IPS DF 6.9 (cell line): ENCODE measurements at regions not wholly inside any gene's neighbourhood (a gene's known extent, or its start where the extent isn't known, plus 50 kb on each side); places are given as distances from the start of the nearest gene placed in this dataset.

Source experiments
- DNase-seq: peaks from one replicate; pipeline ENCODE4 v3.0.0-alpha.2; 2013; ENCODE audit warnings: low read depth, low spot score
- H3K27ac ChIP-seq: one replicate; pipeline ENCODE4 v1.5.1; 2013; ENCODE audit warnings: low read length, control low read depth
- H3K27me3 ChIP-seq: 2 replicates; pipeline ENCODE4 v1.6.1; 2013; ENCODE audit warnings: mild to moderate bottlenecking, low read length; ENCODE audit not compliant: control insufficient read depth, insufficient read depth
- H3K36me3 ChIP-seq: 2 replicates; pipeline ENCODE4 v1.6.1; 2013; ENCODE audit warnings: low read length; ENCODE audit not compliant: control insufficient read depth, insufficient read depth
- H3K4me1 ChIP-seq: 2 replicates; pipeline ENCODE4 v1.6.1; 2013; ENCODE audit warnings: low read length; ENCODE audit not compliant: control insufficient read depth, insufficient read depth
- H3K4me3 ChIP-seq: 2 replicates; pipeline ENCODE4 v1.5.1; 2013; ENCODE audit warnings: mild to moderate bottlenecking, low read length
- H3K9me3 ChIP-seq: 2 replicates; pipeline ENCODE4 v1.6.1; 2013; ENCODE audit warnings: low read length, inconsistent platforms; ENCODE audit not compliant: control insufficient read depth, insufficient read depth
- WGBS: extraction: QIAGEN DNeasy Blood & Tissue Kit; methylation state at CpG from one replicate; pipeline ENCODE4 v1.1.7; 2013; ENCODE audit warnings: mixed read lengths, missing lambda C conversion rate; ENCODE audit not compliant: insufficient read length, insufficient coverage; 5-methylcytosine and 5-hydroxymethylcytosine counted together

DNA sequence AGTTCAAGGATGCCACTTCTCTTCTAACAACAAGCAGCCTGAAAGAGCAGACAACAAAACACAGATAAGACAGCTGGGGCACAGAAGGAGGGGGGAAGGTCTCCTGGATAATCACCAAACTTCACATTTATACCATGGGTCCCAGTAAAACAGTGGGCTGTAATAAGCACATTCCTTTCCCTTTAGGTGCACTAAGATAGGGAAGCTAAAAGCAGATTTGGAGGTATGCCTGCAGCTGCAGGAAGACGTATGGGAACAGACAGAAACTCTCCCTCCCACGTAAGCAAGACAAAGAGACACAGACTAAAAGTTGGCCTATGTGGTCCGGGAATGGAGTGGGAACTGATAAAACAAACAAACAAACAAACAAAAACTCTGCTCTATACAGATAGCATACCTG is 612.1 kb downstream of the MRPL39 start:
- DNase-seq, result no peak
- H3K4me3 ChIP-seq, result no peak overlapping the region
- no peaks in the 10 kb centered on the region; the same call in none of the 2 replicates for H3K9me3 ChIP-seq
- H3K36me3 ChIP-seq, result no peaks in the 10 kb centered on the region
- WGBS, result no CpG with 5 or more reads among the region's 3 CpGs
- H3K27ac ChIP-seq, result no peak overlapping the region
- H3K27me3 ChIP-seq, result no peaks in the 10 kb centered on the region
- no peaks in the 10 kb centered on the region for H3K4me1 ChIP-seq

DNA sequence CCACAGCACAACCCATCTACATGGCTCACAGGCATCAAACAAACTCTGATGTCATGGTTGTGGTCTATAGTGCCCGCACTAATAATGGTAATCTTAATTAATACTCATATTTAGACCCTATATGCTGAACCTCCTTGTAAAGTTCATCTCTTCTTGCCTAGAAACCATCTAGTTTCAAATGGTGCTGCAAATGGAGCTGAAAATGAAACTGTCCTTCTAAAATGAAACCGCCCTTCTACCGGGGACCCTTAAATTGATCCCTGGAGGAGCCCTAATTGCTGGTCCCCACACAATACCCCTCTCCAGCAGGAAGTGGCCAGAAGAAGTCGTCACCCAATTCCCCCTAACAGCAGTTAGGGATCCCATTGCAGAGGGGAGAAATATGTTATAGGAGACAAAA is 612.6 kb downstream of the MRPL39 start:
- H3K36me3 ChIP-seq, result no peaks in the 10 kb centered on the region
- no peaks in the 10 kb centered on the region for H3K4me1 ChIP-seq
- no CpG with 5 or more reads among the region's 4 CpGs for WGBS
- H3K9me3 ChIP-seq, result peaks cover 2% of the 10 kb centered on the region
- DNase-seq, result no peak
- no peak overlapping the region for H3K4me3 ChIP-seq
- H3K27me3 ChIP-seq, result no peaks in the 10 kb centered on the region
- H3K27ac ChIP-seq, result no peak overlapping the region

DNA sequence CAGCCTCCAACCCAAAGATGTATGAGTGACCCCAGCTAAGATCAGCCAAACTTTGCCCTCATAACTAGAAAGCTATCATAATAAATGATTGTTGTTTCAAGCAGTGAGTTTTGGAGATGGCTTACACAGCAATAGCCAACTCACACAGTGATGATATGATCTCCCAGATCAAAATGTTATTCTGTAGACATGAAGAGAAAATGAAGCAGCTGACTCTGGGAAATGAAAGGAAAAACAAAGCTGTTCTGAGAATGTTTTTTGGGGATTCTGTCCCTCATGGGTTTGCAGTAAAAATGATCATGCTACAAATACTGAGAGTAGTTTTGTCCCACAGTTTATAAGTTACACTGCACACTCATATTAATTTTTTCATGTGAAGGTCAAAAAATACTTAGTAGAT is 617.8 kb downstream of the MRPL39 start:
- H3K27me3 ChIP-seq, result no peaks in the 10 kb centered on the region
- H3K4me1 ChIP-seq, result no peaks in the 10 kb centered on the region
- H3K9me3 ChIP-seq, result peaks cover 5% of the 10 kb centered on the region
- H3K4me3 ChIP-seq, result no peak overlapping the region
- no peak overlapping the region for H3K27ac ChIP-seq
- no peak for DNase-seq
- no peaks in the 10 kb centered on the region for H3K36me3 ChIP-seq

DNA sequence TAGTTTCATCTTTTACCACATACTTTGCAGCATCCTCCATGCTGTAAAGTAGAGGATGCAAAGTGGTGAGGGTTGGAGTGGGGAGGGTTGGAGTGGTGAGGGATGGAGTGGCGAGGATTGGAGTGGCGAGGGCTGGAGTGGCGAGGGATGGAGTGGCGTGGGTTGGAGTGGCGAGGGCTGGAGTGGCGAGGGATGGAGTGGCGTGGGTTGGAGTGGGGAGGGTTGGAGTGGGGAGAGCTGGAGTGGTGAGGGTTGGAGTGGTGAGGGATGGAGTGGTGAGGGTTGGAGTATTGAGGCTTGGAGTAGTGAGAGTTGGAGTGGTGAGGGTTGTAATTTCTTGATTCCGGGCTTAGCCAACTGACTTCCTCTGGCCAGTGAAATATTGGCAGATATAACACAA is 618.3 kb downstream of the MRPL39 start:
- WGBS, result 100% methylated on average over 1 of the region's 8 CpGs
- H3K4me1 ChIP-seq, result no peaks in the 10 kb centered on the region
- peaks cover 5% of the 10 kb centered on the region for H3K9me3 ChIP-seq
- no peaks in the 10 kb centered on the region for H3K27me3 ChIP-seq
- DNase-seq, result no peak
- H3K27ac ChIP-seq, result no peak overlapping the region
- H3K4me3 ChIP-seq, result no peak overlapping the region
- H3K36me3 ChIP-seq, result no peaks in the 10 kb centered on the region

DNA sequence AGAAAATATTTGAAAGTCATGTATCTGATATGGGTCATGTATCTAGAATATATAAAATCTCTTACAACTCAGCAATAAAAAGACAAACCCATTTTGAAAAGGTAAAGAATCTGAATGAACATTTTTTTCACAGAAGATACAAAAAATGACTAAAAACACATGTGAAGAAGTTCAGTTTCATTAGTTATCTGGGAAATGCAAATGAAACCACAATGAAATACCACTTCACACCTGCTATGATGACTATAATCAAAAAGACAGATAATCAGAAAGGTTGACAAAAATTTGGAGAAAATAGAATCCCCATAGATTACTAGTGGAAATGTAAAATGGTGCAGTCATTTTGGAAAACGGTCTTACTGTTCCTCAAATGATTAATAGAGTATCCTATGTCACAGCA is 631.0 kb downstream of the MRPL39 start:
- no peak for DNase-seq
- H3K4me3 ChIP-seq, result no peak overlapping the region

DNA sequence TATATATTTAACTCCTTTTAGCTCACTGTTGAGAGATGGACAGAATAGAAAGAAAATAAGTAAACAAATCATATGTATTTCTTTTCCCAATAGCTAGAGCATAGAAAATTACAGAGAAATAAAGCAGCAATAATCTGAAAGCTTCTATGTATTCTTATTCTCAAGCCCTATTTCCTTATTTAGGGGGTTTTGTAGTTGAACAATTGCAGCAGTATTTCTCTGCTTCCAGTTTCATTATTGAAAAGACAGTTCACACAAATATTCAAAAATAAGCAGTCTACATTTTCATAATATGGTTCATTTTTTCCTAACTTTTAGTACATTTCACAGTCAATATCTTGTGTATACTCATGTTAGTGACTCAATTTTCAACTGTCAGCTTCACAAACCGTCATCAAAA is 638.2 kb downstream of the MRPL39 start:
- Histone ChIP-seq H3K9me3 (peaks cover 1% of the 10 kb centered on the region; the same call in 1 of the 2 replicates), H3K4me3 (no peak overlapping the region), H3K27me3 (no peaks in the 10 kb centered on the region), H3K4me1 (no peaks in the 10 kb centered on the region), H3K36me3 (no peaks in the 10 kb centered on the region), H3K27ac (no peak overlapping the region)
- no CpG with 5 or more reads among the region's 1 CpG for WGBS
- DNase-seq, result no peak

More for the DNA sequence above, 631.0 kb downstream of the MRPL39 start:
- Histone ChIP-seq H3K9me3 (peaks cover 3% of the 10 kb centered on the region), H3K4me1 (no peaks in the 10 kb centered on the region), H3K27me3 (no peaks in the 10 kb centered on the region), H3K36me3 (no peaks in the 10 kb centered on the region), H3K27ac (no peak overlapping the region)
- no CpG with 5 or more reads among the region's 1 CpG for WGBS

DNA sequence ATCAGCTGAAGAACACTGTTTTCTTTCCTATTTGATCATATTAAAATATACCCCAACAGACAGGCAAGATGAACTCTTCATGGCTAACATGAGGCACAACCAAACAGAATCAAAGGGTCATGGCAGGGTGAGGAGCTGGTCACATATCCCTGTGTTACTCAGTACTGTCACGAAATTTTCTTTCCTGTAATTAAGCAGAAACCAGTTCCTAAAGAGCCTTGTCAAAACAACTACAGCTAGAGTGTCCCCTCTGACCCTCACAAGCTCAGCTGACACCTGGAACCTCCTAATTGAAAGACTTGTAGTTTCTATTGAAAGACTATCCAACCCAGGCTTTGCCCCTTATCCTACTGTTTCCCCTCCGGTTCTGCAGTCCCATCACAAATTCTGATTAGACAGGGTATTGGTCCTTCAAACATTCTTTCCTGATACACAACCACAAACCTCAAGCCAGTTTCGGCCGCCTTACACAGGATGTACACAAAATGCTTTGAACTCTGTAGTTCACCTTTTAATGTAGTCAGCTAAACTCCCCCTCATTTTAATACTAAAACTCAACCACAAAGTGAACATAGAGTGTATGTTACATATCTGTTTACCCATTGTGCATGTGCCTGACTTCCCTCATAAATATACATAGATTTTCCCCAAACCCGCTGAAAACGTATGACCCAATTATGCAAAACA is 651.9 kb downstream of the MRPL39 start:
- Histone ChIP-seq H3K4me3 (no peak overlapping the region), H3K36me3 (no peaks in the 10 kb centered on the region), H3K27me3 (no peaks in the 10 kb centered on the region), H3K4me1 (no peaks in the 10 kb centered on the region), H3K27ac (no peak overlapping the region), H3K9me3 (peaks cover 2% of the 10 kb centered on the region)
- no peak for DNase-seq
- no CpG with 5 or more reads among the region's 6 CpGs for WGBS

DNA sequence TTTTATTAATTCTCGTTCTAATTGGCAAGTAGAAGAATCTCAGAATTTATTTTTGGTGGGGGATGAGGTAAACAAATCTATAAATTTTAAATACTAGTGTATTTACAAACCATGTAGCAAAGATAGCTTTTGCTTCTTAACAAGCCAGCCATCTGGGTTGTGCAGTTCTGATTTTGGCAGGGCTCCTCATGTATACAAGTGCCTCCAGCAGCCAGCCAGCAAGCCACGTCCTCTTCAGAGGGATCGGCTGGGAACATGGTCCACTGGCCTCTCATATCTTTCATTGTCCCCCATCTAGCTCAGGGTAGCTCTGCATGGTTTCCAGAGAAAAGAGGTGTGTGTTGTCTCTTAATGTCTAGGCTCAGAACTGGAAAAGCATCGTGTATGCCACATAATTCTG is 659.1 kb downstream of the MRPL39 start:
- Histone ChIP-seq H3K36me3 (no peaks in the 10 kb centered on the region), H3K4me3 (no peak overlapping the region), H3K4me1 (no peaks in the 10 kb centered on the region), H3K27ac (no peak overlapping the region), H3K27me3 (no peaks in the 10 kb centered on the region), H3K9me3 (peaks cover 6% of the 10 kb centered on the region)
- DNase-seq, result no peak
- no CpG with 5 or more reads among the region's 4 CpGs for WGBS

DNA sequence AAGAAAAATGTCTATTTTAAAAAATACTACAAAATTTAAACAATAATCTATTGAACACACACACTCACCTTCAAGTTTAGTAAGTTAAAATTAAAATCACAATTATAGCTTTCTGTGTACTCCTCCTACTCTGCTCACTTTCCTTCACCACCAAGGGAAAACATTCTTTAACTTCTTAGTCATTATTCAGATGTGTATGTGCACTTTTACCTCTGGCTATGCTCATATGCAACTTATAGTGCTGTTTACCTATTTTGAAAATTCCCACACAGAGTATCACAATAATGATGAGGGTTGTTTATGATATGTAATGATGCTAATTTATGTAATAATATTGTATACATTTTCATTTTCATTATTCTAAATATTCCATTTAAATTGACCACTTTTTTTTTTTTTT is 661.4 kb downstream of the MRPL39 start:
- Histone ChIP-seq H3K4me1 (no peaks in the 10 kb centered on the region), H3K9me3 (peaks cover 6% of the 10 kb centered on the region), H3K27me3 (no peaks in the 10 kb centered on the region), H3K36me3 (no peaks in the 10 kb centered on the region), H3K4me3 (no peak overlapping the region), H3K27ac (no peak overlapping the region)
- DNase-seq, result no peak

DNA sequence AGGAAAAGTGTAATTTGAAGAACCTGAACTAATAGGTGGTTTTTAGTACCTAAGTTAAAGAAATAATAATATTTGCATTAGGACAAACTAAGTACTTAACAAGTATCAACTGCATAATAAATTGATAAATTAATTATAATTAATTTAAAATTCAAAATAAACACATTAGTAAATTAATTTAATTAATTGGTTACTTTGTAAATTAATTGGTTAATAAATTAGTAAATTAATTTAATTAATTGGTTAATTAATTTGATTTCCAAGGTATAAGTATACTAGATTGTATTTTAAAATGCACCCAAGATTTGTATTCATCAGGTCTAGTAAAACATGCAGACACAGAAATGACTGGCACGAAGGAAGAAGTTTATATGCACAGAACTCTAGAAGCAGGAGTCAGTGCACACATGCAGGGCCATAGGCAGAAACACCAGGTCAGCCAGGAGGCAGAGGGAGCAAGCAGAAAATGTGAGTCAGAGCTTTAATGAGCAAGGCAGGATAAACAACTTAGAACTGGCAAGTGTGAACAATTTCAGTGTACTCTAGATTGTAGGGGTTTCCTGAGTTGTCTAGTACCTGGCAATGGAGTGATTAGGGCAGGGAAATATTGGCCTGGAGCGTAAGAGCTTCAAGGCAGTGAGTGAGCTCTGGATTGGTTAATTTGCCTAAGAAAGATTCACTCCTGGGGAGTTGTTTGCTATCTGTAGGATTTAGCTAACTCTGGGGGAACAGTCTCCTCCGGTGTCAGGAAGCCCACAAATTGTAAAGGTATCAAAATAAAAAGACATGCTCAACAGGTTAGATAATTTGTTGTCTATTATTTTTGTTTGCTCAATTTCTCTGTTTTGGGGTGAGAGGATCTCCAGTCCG is 665.7 kb downstream of the MRPL39 start:
- WGBS, result no CpG with 5 or more reads among the region's 4 CpGs
- H3K9me3 ChIP-seq, result peaks cover 2% of the 10 kb centered on the region
- H3K27ac ChIP-seq, result no peak overlapping the region
- DNase-seq, result no peak
- H3K36me3 ChIP-seq, result no peaks in the 10 kb centered on the region
- H3K27me3 ChIP-seq, result no peaks in the 10 kb centered on the region
- no peak overlapping the region for H3K4me3 ChIP-seq
- H3K4me1 ChIP-seq, result no peaks in the 10 kb centered on the region

DNA sequence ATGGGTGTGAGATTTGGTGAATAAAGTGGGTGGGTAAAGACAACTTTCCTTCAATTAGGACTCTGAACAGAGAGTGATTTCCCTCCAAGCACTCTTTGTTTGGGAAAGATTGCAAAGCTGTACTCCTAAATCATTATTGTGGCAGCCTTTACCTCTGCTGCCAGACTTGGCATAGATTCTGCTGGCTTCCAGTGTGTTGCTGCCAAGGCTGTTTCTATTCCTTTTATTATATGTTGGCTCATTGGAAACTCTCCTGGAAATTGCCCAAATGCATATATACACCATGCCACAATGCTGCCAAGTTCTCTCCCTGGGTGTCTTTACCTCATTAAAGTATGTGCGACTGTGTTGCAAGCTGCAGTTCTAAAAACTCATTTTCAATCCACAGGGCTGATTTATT is 668.0 kb downstream of the MRPL39 start:
- no CpG with 5 or more reads among the region's 1 CpG for WGBS
- Histone ChIP-seq H3K4me3 (no peak overlapping the region), H3K27me3 (no peaks in the 10 kb centered on the region), H3K36me3 (no peaks in the 10 kb centered on the region), H3K9me3 (peaks cover 2% of the 10 kb centered on the region), H3K27ac (no peak overlapping the region), H3K4me1 (no peaks in the 10 kb centered on the region)
- DNase-seq, result no peak
